HG02642 (cell line): ENCODE measurements at regions not wholly inside any gene's neighbourhood (a gene's known extent, or its start where the extent isn't known, plus 50 kb on each side); places are given as distances from the start of the nearest gene placed in this dataset.

Experiments
- ATAC-seq: cut with Tn5 transposase; IDR thresholded peaks from one replicate; pipeline ENCODE4 v1.9.1; 2021; ENCODE audit warnings: mild to moderate bottlenecking; ENCODE audit not compliant: unreplicated experiment, poor library complexity

DNA sequence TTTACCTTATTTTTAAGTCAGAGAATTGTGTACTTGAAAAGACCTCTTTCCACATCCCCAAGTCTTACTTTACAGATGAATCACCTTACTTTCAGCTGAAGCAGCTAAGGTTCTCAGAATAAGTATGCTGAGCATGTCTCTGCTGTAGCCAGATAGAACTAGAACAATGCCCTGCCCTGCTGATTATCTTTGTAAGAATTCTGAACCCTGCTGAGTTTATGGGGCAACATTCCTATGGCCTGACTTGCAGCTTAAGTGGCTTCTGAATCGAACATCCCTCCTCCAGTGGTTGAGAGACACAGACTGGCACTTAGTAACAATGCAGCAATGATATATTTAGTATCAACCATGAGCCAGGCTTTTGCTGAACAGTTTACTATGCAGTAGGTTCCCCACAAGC is 592.0 kb upstream of the WWC1 start:
- no peak for ATAC-seq

DNA sequence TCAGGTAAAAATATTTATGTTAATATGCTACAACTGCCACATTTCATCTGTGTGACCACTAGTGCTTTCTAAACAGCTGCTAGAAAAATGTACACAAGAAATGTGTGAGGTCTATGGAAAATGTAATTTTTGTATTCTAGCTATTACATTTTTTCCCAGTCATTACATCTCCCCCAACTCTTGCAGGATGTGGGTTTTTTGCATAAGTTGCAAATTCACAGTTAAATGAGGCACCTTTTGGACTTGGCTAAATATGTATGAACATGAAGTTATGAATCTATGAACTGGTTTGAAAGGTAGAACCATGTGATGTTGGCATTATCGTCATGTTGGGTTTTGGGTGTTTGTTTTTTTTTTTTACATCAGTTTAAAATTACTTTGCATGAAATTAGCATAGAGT is 590.4 kb upstream of the WWC1 start:
- ATAC-seq: no peak

DNA sequence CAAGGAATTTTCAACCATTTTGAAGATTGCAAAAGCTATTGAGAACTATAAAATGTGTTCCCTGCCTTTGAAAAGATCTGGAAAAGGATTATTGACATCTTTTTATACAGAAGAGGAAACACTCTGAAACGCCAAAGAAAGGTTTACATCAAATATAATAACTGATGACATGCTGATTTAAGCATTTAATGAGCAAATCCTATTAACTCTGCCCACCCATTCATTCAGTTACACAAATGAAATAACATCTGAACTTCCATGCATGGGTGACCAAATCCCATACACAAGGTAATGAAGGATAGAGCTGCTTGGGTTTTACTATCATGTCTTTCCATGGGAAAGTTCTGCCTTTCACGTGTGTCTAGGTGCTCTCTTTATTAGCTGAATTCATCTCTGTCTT is 589.4 kb upstream of the WWC1 start:
- ATAC-seq: no peak

DNA sequence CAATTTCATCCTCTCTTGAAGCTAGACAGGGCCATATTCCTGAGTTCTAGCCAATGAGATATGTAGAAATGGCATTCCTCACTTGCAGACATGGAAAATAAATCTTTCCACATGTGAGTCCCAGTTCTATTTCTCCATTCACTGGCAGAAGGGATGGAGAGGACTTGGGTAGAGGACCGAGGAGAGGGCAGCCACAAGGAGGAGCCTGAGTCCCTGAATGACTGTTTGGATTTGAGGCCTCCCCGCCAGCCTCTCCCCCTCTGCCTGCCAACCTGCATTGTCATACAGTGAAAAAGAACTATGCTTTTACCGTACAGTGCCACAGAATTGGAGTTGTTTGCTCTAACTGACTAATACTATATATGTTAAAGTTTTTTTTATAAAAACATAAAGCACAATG is 583.0 kb upstream of the WWC1 start:
- no peak for ATAC-seq

DNA sequence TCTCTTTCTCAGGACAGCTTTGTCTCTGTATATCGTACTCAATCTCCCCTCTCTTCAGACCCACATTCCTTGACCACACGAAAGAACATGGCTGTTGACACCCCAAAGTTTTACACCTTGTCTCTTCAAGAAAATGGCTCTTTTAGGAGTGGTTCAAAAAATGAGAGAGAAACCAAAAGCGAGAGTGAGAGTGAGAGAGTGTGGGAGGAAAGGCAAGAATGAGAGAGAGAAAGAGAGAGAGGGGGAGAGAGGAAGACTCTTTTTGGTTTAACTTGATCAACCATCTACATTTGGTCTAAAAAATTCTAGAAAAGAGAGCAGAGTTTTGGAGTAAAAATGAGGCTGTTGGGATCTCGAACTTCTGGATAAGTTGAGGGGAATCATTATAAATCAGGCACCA is 581.8 kb upstream of the WWC1 start:
- no peak for ATAC-seq

DNA sequence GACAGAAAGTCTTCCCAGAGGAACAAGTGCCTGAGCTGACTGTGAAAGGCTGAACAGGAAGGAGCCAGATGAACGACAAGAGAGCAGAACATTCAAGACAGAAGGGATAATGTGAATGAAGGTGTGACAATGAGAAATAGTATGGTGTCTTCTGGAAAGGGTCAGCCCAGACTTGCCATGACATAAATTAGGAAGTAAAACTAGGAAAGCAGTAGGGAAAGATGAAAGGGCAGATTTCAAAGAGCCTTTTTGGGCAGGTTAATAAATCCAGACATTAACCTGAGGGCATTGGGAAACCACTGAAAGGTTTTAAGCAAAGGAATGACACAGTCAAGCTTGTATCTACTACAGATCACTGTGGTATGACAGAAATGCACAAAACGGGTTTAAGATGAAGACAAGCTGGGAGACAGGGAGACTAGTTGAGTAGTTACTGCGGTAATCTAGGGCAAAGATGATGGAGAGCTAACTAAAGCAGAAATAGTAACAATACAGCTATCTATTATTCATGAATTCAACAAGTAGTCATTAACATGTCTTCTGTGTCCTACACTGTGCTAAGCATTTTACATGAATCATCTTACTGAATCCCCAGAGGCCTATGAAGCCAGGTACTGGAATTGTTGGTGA is 580.9 kb upstream of the WWC1 start:
- ATAC-seq: no peak

DNA sequence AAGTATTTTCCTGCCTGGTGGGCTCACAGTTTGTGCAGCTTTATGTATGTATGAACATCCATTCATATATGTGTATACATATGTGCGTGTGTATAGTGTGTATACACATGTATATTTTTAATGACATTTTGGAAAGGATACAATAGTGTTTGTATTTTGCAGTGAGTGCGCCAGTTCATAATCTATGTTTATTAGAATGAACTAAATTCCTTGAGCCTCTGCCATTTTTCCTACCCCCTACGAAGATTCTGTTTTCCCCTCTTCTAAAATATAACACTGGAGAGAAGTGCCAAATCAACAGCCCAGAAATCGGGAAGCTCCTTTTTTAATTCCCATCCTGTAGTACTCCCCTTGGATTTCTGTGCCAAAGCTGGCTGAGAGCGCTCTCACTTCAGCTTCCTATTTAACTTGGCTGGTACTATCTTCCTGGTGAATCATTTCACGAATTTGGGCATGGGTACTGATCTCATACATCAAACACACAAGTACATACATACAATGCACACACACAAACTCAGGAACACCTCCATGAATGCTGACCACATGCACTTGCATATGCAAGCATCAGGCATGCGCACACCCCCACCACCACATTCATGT is 578.4 kb upstream of the WWC1 start:
- ATAC-seq: no peak

DNA sequence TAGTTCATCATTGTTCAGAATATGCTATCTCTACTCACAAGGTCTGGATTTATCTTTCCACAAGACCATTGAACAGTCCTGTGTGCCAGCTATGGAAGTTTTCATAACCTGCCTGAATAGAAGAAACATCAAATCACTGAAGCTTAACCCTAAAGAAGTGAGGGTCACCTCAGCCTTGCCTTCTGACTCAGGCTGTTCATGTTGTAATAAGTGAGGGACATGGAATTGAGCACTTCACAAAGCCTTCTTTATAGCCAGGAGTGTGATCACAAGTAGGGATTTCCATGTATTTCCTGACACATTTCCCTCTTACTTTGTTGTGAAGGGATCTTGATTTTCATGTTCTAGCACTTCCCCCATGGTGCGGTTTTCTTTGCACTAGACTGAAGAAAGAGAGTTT is 577.5 kb upstream of the WWC1 start:
- no peak for ATAC-seq

DNA sequence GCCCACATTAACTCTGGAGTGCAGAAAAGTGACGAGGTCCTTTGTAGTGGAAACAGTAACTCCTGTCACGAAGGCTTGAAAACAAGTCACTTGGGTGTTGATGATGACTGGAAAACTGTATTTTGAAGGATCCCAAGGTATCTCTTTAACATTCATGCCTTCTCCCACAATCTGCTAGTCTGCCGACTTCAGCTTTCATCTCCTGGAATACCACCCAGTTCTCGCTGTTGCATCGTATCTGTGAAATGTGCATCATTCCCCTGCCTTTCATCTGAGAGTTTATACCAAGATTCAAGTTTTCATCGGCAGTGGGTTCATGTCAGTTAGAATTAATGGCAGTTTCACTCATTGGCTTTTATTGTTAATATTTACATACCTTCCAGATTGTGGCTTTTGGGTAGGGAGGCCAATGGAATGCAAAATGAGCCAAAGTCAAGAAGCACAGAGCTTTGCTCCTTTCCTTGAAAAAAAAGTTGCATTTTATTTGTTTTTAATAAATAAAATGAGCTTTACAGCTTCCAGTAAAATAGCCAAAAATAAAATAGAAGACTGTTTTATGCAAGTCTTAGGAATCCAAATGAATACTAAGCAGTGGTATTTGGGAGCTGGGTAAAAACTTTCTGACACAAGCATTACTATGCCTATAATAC is 575.2 kb upstream of the WWC1 start:
- no peak for ATAC-seq

DNA sequence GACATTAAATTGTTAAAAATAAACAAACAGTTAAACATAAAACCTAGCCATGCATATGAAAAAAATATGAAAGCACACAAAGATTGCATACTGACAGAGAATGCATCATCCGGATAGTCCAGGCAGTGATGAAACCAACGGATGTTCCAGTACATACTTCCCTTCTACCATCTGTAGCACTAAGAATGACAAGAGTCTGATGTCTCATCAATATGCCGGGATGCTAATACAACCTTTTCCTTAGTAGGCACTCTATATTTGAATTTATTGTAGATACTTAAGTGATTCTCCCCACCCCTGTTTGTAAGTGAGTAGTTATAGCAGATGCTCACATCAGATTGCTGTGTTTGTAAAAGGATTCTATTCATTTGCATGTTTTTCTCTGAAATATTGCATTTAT is 571.2 kb upstream of the WWC1 start:
- ATAC-seq: no peak

DNA sequence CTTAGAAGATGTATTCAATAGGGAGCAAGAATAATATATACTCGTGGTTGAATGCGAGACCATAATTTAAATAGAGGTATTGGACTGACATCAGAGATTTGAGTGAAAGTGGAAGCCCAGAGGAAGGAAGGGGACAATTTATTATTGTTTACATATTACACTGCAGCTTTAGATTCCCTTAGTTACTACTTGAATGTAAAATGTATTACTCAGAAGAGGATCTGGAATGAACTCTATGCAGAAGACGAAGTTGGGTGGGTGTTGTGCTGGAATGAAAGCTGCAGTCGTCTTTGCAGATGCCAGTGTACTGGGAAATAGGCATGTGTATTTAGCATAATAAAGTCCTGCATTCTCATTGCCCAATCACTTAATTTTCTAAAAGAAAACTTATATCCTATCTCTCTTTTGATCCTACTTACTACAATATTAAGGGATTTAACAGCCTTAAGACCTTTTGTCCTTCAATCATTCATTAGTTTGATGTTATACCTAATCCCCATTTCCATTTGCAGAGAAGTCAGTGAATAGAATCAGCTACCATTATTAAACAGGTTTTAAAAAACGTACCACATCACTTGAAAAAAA is 570.7 kb upstream of the WWC1 start:
- no peak for ATAC-seq

DNA sequence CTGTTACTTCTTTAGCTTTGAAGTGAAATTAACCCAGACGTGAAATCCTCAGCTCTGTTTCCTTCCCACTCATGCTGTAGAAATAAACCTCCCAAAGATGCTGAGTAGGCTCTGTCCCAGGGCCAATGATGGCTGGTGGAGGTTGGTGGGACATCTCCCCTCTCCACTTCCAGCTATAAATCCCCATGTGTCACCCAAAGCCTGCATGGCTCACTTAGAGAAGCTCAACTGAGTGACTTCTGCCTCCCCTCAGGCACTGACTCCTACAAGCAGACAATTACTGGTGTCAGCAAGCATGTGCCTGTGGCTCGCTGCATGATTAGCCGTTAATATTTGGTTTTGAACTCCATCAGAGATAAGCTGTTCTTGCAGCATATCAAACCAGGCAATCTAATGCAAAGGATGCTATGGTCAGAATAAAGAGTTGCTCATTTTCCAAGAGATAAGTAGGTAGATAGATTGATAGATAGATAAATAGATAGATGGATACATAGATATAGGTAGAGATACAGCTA is 569.5 kb upstream of the WWC1 start:
- no peak for ATAC-seq

DNA sequence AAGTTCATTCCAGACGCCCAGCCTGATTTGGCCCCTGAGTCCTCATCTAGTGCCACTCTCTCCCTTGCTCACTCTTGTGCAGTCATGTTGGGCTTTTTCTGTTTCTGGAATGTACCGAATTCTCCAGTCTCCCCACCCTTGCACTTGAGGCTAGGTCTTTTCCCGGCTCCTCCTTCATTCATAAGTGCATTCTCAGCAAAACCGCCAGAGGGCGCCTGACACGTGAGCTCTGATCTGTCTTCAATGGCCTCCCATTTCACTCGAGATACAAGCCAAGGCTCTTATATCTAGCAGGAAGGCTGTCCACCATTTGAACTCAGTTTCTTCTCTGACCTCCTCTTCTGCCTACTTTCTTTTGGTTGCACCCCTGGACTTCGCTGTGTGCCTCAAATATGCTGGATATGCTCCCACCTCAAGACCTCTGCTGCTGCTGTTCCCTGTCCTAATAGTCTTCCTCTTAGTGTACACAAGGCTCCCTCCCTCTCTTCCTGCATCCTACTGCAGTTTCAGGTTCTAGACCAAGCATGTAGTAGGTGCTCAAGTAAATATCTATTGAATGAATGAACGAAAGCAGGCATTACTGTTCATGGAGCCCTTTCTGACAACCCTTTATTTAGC is 568.1 kb upstream of the WWC1 start:
- peak; percentile 98 for ATAC-seq

DNA sequence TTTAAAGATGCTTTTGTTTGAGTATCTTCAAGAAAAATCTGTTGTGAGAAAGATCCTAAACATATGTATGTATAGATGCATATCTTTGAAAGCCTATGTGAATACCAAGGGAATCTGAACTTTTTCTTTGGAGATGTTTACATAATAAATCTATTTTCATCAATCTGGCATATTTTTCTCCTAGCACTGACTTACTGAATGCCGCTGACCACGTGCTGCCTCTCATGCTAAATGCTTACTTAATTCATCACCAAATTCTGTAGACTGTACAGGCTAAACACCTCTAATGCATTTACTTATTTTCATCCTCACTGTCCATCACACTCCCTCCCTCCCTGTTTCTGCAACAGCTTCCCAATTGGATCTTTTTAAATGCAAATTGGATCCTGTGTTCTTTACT is 566.2 kb upstream of the WWC1 start:
- no peak for ATAC-seq

DNA sequence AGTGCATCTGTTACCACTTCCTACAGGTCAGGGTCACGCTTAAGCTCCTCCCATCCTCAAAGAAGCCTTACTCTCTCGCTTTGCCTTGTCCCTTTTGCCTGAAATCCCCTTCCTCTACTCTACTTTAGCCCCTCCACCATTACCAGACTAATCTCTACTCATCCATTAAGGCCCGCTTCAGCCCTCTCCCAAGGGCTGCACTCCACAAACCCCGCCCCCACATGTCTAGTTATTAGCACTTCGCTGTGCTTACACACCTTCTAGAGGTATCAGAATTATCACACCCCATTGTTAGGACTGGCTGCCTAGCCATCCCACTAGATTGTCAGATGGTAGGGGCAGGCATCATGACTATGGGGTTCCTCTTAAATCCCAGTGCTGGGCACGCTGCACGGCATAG is 565.7 kb upstream of the WWC1 start:
- ATAC-seq: no peak

DNA sequence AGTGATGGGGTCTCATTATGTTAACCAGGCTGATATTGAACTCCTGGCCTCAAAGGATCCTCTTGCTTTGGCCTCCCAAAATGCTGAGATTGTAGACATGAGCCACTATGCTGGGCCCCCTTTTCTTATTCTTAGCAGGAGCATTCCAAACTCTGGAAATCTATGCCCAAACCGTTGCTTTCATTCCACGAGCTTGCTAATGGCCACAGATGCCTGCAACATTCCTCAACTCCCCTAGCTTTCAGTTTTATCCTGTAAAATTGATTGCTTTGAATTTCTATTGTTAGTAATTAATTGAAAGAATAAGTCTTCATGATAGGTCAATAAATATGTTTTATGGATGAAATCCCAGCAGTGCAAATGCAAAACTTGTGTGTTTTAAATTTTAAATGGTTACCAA is 564.8 kb upstream of the WWC1 start:
- no peak for ATAC-seq

DNA sequence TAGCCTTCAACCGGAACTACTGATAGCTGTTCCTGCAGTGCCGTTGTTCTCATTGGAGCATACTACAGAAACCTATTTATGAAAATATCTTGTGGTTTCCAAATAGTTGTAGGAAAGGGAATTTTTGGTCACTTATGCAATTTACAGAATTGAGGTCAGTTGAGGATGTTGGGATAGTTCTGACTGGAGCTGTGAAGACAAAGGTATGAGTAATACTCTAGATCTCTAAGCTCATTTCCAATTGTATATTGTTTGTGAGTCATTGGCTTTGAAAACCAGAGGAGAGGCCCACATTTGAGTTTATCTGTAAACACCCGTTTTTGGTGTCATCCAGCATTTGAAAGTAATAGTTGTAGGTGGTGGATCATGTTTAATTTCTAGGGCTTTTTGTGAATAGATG is 561.3 kb upstream of the WWC1 start:
- no peak for ATAC-seq

DNA sequence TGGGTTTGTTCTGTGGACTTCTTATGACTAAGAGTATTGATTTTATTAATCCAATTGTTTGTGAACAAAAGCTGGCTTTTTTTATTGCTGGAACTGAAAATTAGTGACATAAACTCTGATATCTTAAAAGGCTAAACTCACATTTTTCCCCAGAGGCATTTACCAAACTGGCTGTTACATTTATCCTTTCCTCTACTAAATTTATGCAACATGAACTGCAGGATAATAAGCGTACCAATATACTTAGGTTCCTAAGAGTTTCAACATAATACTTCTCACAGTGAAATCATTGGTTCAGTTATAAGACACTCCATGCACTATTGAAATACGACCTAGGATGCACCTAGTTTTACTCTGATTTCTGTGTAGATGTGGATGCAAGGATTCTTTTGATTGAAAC is 560.8 kb upstream of the WWC1 start:
- ATAC-seq: no peak

DNA sequence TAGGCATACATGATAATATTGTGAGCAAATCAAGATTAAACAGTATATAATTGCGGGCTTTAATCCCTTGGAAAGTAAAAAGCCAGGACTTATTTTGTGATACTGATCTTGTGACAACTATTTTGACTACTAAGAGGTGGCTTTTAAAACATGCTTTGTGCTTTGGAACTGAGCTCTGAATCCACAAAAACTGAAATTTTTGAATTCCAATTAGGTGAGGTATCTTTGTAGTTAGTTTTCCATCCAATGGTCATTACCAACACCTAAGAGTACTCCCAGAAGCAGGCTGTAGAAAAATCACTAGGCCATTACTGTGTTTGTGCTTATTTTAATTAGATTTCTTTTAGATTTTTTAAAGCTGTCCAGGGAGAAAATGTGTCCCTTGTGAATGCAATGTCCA is 559.5 kb upstream of the WWC1 start:
- no peak for ATAC-seq

DNA sequence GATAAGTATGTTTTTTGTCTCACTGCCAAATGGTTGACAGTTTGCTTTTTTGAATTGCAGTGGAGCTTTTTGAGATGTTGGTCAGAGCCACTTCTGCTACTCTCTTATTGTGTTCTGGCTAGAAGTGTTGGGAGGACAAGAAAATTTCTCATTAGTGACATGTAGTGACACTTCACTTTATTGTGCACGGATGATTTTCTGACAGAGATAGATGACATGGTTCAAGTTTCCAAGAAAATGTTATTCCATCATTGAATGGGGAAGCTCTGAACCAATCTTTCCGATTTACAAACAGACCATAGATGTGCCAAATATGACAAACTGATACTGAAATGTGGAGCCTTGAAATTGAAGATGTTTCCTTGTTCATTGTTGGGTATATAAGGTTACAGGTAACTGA is 558.9 kb upstream of the WWC1 start:
- no peak for ATAC-seq

DNA sequence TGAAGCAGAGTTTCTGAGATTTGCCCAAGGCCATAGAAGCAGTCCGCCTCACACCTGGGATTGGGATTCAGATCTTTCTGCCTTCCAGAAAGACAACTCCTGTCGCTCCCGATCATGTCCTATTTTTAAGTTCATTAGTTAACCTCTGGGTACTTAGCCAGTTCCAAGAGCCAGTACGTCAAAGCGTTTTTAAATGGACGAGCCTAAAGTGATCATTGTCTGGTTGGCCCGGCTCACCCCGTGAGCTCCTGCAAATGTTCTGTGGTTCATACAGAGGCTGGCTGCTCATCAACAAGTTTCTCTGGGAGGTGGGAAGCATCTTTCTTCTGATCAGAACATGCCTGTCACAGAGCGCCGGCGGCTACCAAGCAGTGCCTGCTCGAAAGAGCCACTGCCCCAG is 554.5 kb upstream of the WWC1 start:
- ATAC-seq: no peak
